WTC11 (cell line): ENCODE measurements at regions not wholly inside any gene's neighbourhood (a gene's known extent, or its start where the extent isn't known, plus 50 kb on each side); places are given as distances from the start of the nearest gene placed in this dataset.

ENCODE experiments used
- CREB1 ChIP-seq: sonication (generic); formaldehyde crosslinking; IDR thresholded peaks from 2 replicates; pipeline ENCODE4 v1.8.0; 2023; ENCODE audit warnings: mild to moderate bottlenecking, missing genetic modification reagents
- CTCF ChIP-seq: fragments of 200-600 bp; IDR thresholded peaks from 2 replicates; pipeline ENCODE4 v1.8.0; 2022; ENCODE audit warnings: antibody characterized with exemption
- ERG ChIP-seq: fragments of 250-450 bp; sonication (Bioruptor Pico); IDR thresholded peaks from 2 replicates; pipeline ENCODE4 v1.8.0; 2021; ENCODE audit warnings: mild to moderate bottlenecking
- FOXJ3 ChIP-seq: sonication (generic); formaldehyde crosslinking; IDR thresholded peaks from 2 replicates; pipeline ENCODE4 v1.9.0; 2021; ENCODE audit warnings: missing genetic modification reagents, mild to moderate bottlenecking, borderline replicate concordance
- FOXP1 ChIP-seq: sonication (generic); formaldehyde crosslinking; IDR thresholded peaks from 2 replicates; pipeline ENCODE4 v1.8.0; 2022; ENCODE audit warnings: missing genetic modification reagents, mild to moderate bottlenecking, moderate library complexity, borderline replicate concordance
- GRHL2 ChIP-seq: fragments of 250-450 bp; sonication (Bioruptor Pico); IDR thresholded peaks from 2 replicates; pipeline ENCODE4 v1.8.0; 2022; ENCODE audit warnings: mild to moderate bottlenecking, moderate library complexity; ENCODE audit not compliant: insufficient replicate concordance, severe bottlenecking
- JUN ChIP-seq: sonication (generic); formaldehyde crosslinking; IDR thresholded peaks from 2 replicates; pipeline ENCODE4 v1.8.0; 2023; ENCODE audit warnings: mild to moderate bottlenecking, missing genetic modification reagents
- NFATC4 ChIP-seq: fragments of 250-450 bp; sonication (Bioruptor Pico); IDR thresholded peaks from 2 replicates; pipeline ENCODE4 v1.9.0; 2021; ENCODE audit warnings: mild to moderate bottlenecking
- RORB ChIP-seq: fragments of 250-450 bp; sonication (Bioruptor Pico); IDR thresholded peaks from 2 replicates; pipeline ENCODE4 v1.9.0; 2021; ENCODE audit warnings: mild to moderate bottlenecking
- STAT6 ChIP-seq: sonication (generic); formaldehyde crosslinking; conservative IDR thresholded peaks from 2 replicates; pipeline ENCODE4 v1.8.1; 2023; ENCODE audit warnings: mild to moderate bottlenecking, low read depth, missing genetic modification reagents, moderate library complexity
- USF1 ChIP-seq: sonication (generic); formaldehyde crosslinking; IDR thresholded peaks from 2 replicates; pipeline ENCODE4 v1.8.0; 2022; ENCODE audit warnings: mild to moderate bottlenecking, missing genetic modification reagents
- USF2 ChIP-seq: sonication (generic); formaldehyde crosslinking; IDR thresholded peaks from 2 replicates; pipeline ENCODE4 v1.8.1; 2023; ENCODE audit warnings: mild to moderate bottlenecking, missing genetic modification reagents, moderate library complexity

GRCh38 chr2:231644426-231644825, 51.8 kb downstream of the TEX44 start:
- TF ChIP-seq CTCF, result no peak
- no peak for TF ChIP-seq GRHL2 (CRISPR knock-in tag)
- TF ChIP-seq JUN (CRISPR knock-in tag), result no peak
- no peak for TF ChIP-seq STAT6
- TF ChIP-seq USF1 (CRISPR knock-in tag), result no peak
- TF ChIP-seq RORB, result no peak
- TF ChIP-seq FOXJ3, result no peak
- TF ChIP-seq USF2, result no peak
- TF ChIP-seq ERG (CRISPR knock-in tag), result no peak
- TF ChIP-seq FOXP1 (CRISPR knock-in tag), result no peak
- TF ChIP-seq CREB1 (CRISPR knock-in tag), result no peak
- no peak for TF ChIP-seq NFATC4 (CRISPR knock-in tag)
